ENCODE measurements at regions not wholly inside any gene's neighbourhood (a gene's known extent, or its start where the extent isn't known, plus 50 kb on each side); places are given as distances from the start of the nearest gene placed in this dataset.

DNA sequence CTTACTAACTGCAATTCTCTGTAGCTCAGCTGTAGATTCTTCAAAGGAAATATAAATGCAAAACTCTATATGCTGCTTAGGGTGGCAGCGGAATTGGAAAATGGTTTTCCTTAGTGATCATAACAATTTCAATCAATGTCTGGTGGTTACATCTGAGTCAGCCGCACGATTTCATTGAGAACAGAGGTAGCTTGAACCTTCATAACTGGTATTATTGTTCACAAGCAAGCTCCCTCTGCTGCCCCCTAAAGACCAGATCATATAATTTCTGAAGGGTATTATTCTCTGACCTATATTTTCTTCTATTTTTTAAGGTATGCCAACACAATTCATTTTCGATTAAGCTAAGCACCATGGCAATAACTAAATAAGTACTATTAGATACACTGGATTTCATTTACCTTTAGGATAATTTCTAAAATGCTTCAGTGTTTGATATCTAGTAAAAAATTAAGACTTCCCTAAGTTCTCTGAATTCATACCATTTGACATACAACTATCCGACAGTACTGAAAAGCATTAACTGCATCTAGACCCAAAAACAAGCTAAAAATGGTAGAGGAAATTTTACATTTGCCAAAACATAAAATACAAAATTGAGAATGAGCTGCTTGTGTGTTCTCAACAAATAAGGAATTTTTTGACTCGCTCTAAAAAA is 181.1 kb upstream of the SPEF2 start:
- DNase-seq (ENCODE audit: low read depth in 2 of 3, low spot score in 1 of 3), result peak in 1 of 3 donors; percentile 31

DNA sequence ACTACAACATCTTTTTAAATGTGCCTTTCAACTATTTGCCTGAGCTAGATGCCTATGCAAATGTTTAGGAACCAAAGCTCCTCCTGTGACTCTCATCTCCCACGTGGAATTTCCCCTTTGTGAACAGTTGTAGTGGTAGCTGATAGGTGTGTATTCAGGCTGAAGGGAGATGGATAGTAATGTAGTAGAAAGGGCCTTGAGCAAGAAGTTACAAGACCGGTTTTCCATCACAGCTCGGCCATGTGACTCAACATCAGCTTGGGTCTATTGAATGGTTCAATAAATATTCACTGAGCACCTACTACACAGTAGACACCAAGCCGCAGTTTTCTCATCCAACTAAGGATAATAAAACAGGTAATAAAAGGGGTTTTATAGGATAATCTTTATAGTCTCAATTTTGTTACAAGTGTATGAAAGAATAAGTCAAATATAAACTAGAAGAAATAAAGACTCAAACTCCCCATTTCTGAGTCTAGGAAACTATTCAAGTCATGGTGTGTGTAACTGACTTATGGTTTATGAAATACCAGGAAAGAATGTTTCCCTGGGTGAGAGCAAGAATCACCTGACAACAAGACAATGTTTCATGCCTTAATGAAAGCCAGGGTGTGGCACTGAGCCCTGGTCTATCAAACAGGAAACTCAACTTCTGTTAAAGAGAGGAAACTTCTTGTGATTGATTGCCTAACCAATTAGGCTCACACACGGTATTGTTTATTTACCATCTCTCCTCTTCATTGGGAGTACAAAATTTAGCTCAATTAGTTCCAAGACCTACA is 187.1 kb upstream of the SPEF2 start:
- no peak for DNase-seq (ENCODE audit: low read depth in 2 of 3, low spot score in 1 of 3)

DNA sequence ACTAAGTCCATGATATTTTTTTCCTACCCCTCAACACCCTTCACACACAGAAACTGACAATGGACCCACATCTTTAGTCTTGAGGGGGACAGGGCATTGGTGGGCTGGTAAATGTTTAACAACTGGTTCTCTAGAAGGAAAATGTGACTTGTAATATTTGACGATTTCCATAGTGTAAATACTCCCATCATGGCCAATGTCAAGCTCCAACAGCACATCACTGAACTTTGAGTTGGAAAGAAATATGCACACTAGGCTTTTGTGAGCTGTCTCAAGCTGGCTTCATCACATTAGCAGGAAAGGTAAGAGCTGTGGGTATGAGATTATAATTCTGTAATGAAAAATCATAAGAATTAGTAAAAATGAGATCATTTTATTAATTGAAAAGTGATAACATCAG is 189.9 kb upstream of the PRLR start:
- DNase-seq (ENCODE audit: low read depth in 2 of 3, low spot score in 1 of 3), result no peak

DNA sequence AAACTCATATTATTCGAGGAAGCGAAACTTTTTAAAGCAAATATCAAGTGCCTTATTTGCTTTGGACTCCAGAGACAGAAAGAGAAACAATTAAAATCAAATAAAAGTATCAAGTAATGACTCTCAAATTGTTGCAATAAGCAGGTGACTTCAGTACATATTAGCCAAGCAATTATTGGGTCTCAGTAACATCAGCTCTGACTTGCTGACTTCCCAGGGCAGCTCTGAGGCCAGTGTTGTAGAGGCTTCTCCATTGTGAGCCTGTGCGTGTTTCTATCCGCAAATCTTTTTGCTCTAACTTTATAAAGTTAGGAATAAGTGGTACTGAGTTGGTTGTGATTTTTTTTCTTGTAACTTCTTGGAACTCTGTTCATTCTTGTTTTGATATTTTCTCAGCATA is 186.8 kb upstream of the PRLR start:
- no peak for DNase-seq (ENCODE audit: low read depth in 2 of 3, low spot score in 1 of 3)

DNA sequence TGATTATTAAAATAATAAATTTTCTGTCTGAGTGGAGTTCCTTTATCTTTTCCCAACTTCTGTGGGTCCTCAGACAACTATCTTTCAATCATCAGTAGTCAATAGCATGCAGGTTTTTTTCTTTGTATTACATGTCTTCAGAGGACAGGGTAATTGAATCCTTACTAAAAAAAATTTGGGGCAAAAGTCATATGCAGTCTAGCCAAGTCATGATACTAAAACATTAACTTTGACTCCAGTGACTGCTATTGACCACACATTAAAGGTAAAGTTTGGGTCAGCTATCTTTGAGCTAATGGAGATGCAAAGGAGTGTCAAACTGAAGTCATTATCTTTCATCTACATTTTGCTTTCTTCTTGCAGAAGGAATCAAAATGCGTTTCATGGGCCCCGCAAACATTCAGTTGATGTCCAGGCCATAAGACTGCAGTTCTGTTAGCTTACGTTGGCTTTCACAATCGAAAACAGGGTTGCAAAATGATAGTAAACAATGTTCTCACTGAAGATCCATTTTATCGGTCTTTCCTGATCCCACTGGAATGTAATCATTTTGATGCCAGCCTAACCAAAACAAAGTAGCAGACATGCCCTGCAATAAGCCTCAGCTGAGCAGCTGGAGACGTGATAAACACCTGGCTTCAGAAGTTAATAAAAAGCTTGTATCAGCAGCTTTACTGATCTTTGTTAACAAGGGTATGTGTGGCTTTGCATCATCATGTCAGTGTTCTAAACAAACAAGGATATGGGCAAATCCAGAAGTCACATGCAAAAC is 186.1 kb upstream of the PRLR start:
- DNase-seq (ENCODE audit: low read depth in 2 of 3, low spot score in 1 of 3), result no peak

DNA sequence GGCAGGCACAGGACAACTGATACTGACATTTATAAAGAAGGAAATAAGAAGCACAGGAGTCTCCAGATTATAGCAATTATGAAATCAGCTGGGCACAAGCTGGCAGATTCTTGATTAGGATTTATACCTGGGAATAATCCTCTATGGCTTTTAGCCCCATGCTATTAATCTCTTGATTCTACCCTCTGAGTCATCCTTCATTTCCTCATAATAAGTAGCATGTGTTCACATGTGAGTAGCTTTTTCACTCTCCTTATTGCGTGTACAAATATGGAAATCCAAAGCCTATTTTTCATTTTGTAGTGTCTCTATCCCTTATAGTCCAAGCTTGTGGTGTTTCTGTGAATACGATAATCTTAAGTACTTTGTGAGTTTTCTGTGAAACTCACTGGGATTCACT is 185.0 kb upstream of the PRLR start:
- no peak for DNase-seq (ENCODE audit: low read depth in 2 of 3, low spot score in 1 of 3)

DNA sequence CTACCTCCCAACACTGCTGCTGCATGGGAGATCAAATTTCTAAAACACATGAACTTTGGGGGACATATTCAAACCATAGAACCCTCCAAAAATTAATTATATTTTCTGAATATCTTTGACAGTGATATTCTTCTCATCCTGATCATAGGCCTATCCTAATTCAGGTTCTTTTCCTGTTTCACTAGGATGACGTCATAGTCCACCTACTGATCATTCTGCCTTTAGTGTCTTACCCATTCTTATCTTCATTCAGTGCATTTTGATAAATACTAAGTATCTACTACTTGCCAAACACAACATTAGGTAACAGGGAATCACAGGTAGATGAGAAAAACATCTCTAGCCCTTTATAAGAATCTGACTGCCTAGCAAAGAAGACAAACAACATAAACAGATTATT is 179.1 kb upstream of the PRLR start:
- no peak for DNase-seq (ENCODE audit: low read depth in 2 of 3, low spot score in 1 of 3)

DNA sequence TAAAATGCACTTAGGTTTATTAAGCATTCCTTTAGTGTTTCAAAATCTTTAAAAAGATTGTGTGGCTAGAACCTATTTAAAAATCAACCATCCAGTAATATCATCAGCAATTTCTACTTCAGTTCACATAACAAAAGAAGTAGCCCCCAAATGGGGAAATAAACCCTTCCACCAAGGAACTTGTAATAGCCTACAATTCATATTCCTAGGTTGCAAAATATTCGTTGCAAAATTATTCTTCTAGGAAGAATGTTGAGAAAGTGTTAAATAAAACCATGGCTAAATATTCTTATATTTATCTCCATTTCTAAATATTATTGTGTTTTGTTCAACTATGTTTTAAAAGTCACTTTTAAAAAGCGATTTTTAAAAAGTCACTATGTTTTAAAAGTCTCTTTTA is 177.9 kb upstream of the PRLR start:
- no peak for DNase-seq (ENCODE audit: low read depth in 2 of 3, low spot score in 1 of 3)

DNA sequence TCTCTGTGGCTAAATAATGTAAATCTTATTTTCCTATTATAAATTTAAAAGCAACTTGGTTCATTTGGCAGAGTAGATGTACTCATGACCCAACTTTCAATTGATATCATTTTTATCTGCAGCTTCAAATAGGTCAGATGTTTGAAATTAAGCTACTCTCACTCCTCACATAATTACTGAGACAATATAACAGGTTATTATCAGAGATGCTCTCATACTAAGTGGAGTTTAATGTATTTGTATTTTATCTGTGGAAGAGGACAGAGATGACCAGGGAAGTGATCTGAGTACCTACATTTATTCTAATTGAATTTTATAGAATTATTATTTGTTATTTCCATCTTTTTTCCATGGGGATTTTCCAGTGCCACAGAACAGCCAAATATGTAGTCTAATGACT is 177.4 kb upstream of the PRLR start:
- no peak for DNase-seq (ENCODE audit: low read depth in 2 of 3, low spot score in 1 of 3)

DNA sequence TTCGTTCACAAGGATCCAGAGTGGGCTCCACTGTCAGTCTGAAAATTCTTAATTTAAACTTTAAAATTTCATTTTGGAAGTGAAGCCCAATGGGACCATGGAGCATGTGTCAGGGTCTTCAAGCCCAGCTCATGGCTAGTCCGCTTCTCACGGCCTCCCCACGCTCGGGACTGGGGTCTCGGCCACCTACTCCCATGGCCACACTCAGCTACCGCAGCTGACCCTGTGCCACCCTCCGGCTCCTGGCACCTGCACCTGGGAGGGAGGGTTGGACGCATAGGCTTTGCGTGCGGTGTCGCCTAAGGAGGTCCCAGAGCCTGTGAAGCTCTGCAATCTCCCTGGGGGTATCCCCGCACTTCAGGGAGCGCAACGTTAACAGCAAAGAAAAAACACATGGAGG is 175.7 kb upstream of the PRLR start:
- DNase-seq (ENCODE audit: low read depth in 2 of 3, low spot score in 1 of 3), result no peak

DNA sequence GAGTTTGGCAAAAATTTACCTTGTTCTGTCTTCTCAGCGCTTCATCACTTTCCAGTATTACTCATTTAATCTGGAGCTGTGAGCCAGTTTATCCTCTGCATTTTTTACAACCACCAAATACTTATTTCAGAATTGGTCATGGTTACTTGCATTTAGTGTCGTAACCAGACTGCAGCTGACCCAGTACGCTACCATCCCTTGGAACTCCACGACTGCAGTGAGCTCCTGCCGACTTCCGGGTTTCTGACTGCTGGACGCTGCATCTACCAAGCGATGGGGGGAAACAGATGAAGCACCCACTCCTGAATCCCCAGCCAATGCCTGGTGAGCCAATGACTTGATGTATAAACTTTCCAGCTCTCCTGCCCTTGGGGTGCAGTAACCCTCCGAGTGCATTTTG is 174.4 kb upstream of the PRLR start:
- no peak for DNase-seq (ENCODE audit: low read depth in 2 of 3, low spot score in 1 of 3)

DNA sequence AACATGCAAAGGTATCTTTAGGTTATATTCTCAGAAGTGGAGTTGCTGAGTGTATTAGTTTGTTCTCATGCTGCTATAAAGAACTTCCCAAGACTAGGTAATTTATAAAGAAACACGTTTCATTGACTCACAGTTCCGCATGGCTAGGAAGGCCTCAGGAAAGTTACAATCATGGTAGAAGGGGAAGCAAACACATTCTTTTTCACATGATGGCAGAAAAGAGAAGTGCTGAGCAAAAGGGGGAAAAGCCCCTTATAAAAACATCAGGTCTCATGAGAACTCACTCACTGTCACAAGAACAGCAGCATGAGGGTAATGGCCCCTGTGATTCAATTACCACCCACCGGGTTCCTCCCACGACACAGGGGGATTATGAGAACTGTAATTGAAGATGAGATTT is 163.6 kb upstream of the PRLR start:
- no peak for DNase-seq (ENCODE audit: low read depth in 2 of 3, low spot score in 1 of 3)

DNA sequence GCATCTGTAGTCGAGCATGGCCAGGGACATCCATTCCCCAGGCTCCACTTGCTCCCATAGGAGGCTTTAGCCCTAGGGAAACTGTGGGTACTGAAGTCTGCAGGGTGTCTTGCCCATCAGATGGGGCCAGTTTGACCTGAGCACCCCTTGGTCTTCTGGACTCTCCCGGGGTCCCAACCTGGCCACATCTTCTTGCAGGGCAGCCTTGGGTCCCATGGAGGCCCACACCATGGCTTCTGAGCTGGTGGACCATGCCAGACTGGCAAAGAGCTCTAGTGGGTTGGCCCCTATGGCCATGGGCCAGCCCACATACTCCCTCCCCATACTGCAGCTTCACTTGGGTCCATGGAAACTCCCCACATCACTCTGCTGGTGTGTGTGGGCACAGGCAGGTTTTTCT is 154.4 kb upstream of the PRLR start:
- DNase-seq (ENCODE audit: low read depth in 2 of 3, low spot score in 1 of 3), result no peak

DNA sequence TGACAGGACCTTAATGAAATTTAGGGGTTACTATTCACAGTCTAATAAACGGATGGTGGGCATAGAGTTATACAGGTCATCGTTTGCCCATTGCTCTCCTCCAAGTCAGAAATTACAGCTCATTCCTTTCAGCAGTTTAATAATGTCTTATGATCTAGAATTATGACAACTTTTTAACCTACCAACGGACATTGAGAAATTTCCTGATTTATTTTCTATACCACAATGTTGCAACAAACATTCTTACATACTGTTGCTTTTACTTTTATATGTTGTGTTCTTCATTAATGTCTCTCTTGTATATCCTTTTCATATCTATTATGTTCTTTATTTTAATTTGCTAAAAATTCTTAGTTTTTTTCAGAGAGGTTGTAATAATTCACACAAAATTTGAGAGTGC is 152.8 kb upstream of the PRLR start:
- no peak for DNase-seq (ENCODE audit: low read depth in 2 of 3, low spot score in 1 of 3)

DNA sequence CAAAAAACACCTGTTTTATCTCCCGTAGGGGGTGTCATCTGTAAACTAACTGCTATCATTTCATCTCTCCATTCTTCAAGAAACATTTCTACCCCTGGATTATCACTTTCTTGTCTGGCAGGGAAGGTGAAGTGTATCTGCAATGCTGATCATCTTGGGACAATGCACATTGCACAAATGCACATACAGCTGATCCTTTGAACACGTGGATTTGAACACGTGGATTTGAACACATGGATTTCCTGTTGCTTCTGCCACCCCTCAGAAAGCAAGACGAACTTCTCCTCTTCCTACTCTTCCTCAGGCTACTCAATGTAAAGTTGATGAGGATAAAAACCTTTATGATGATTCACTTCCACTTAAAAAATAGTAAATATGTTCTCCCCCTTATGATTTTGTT is 147.4 kb upstream of the PRLR start:
- no peak for DNase-seq (ENCODE audit: low read depth in 2 of 3, low spot score in 1 of 3)

DNA sequence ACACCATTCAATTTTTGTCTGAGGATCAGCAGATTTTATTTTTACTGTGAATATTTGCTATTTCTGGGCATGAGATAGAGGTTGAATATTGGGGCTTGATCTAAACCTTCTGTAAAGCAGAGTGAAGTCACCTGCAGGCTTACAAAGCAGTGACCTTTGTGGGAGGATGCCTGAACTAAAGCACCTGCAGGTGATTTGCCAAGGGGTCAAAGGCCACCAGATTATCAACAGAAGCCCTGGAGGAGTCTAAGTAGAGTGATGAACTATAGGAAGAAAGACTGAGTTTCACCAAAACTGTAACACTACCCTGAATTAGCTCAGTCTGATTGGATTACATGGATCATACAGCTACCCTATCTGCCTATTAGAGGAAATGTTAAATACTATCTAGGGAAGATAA is 144.3 kb upstream of the PRLR start:
- no peak for DNase-seq (ENCODE audit: low read depth in 2 of 3, low spot score in 1 of 3)

DNA sequence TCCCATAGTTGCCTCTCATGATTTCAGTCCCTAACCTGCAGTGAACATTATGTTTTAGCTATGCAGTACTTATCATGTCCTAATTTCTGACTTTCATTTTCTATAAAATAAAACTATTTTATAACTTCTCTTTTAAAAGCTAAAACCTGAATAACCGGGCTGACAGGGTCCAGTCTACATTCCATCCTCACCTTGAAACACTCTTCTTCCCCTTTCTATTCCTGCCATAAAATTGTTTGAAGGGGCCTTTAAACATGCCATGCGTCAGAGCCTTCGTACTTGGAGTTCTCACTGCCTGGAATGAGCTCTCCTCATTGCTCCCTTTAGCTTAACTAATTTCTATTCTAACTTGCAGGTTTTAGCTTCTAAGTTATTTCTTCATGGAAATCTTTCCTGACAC is 143.0 kb upstream of the PRLR start:
- no peak for DNase-seq (ENCODE audit: low read depth in 2 of 3, low spot score in 1 of 3)

DNA sequence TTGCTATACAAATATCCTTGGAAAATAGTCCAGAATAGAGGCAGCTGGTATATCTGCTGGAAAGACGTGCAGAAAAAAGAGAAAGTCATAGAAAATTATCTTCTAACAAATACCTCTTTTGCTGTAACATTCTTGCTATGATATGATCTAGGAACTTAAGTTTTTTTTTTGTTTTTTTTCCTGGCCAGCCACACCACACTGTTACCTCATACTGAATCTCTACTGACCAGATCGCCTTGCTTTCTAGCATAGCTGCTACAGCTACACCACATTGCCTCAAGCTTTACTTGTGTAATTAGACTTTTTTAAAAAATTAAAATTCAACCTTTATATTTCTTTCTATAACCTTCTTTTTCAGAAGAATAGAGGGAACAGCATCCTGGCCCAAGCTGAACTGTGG is 142.2 kb upstream of the PRLR start:
- no peak for DNase-seq (ENCODE audit: low read depth in 2 of 3, low spot score in 1 of 3)

DNA sequence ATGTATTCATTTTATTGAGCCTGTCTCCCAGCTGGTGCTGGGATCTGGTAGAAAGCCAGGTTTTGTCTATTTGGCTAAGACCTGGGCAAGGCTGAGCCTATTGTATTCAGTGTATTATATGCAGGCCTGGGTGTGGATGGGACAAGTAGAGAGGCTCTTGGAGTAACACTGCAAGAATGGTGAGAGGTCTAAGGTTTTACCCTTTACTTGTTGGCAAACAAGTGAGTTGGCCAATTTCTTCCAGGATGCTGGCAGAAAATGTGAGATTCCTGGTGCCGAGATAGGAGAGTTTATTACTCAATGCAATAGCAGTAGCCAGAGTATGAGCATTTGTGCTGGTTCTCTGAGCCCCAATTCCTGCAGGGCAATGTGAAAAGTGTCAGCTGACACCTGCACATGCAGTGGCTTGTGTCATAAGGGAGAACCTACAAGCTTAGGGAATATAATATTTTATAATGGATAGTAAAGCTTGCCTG is 141.7 kb upstream of the PRLR start:
- no peak for DNase-seq (ENCODE audit: low read depth in 2 of 3, low spot score in 1 of 3)

DNA sequence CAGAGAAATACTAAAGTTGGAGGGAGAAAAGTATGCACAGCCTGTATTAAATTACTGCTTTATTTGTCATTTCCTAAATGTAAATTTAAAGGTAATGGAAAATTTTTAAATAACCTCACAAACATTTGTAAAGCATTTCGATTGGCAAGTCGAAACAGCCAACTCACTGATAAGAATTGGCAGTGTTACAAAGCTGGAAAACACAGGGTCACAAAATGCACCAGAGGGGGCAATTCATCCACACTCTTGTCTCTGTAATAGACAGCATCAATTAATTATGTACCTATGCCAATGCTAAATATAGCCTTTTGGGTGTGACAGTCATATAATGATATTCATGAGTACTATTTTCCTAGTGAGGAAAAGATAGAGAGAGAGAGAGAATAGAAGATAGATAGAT is 140.6 kb upstream of the PRLR start:
- DNase-seq (ENCODE audit: low read depth in 2 of 3, low spot score in 1 of 3), result no peak

DNA sequence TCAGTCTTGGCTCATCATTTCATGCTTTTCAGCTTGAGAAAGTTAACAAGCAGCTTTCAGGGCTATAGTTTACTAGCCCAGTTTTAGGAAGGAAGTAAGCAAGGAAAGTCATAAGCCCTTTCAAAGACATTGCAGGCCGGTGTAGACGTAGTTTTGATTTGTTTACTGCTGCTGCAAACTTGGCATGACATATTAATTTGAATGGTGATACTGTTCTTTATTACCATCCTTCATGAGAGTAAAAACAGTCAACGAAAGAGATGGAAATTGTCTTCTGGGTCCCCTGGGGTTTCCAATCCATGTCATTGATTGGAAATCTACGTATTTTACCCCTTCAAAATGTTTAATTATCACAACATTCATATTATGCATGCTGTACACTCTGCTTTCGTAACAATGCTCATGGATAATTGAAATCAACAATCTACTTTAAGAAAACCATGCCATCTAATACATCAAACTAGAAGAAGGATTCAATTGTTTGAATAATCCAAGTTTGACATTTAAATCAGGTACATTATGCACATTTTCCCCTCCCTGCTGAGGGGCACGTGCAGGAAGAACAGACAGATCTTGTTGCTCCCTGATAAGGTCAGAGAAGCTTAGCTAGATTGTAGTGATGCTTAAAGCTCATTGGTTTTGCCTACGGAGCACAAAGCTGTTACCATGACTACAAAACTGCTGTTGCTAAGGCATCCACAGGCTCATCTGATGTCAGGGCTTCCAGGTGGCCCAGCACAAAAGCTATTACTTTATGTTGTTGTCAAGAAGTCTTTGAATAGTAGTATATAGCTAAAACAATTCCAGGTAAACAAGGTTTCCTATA is 139.9 kb upstream of the PRLR start:
- DNase-seq (ENCODE audit: low read depth in 2 of 3, low spot score in 1 of 3), result no peak
